NCI-H2081 treated with DMSO at 0.1 percent for 48 hours (cell line): ENCODE measurements at regions not wholly inside any gene's neighbourhood (a gene's known extent, or its start where the extent isn't known, plus 50 kb on each side); places are given as distances from the start of the nearest gene placed in this dataset.
"Not testable (repeated sequence)": the region's sequence is repeated elsewhere in the genome, so short reads cannot be mapped to it uniquely, and the experiment has no call there.

Experiments used
- DNase-seq: peaks from one replicate; lab custom pipeline; 2025; lab: John Stamatoyannopoulos, UW

- no peak for DNase-seq
These were observed 63.9 kb downstream of the MAT2B start for GRCh38 chr5:163569284-163569683.

DNA sequence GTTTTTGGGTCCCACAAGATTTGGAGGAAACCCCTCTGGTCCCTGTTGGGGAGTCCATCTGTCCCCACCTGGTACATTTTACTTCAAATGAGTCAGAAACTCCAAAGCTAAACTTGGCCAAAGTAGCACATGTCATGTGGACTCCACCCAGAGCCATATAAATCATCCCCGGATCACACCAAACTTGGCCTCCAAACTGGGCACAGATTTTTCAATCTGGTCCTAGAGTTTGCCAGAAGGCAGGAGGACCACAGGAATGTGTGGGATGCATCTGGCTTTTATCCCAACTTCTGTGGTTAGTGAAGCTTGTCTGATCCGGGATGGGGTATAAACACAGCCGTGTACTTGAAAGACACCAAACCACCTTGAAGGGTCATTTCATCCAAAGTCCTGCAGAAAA lies 66.3 kb downstream of the MAT2B start:
- no peak for DNase-seq

DNA sequence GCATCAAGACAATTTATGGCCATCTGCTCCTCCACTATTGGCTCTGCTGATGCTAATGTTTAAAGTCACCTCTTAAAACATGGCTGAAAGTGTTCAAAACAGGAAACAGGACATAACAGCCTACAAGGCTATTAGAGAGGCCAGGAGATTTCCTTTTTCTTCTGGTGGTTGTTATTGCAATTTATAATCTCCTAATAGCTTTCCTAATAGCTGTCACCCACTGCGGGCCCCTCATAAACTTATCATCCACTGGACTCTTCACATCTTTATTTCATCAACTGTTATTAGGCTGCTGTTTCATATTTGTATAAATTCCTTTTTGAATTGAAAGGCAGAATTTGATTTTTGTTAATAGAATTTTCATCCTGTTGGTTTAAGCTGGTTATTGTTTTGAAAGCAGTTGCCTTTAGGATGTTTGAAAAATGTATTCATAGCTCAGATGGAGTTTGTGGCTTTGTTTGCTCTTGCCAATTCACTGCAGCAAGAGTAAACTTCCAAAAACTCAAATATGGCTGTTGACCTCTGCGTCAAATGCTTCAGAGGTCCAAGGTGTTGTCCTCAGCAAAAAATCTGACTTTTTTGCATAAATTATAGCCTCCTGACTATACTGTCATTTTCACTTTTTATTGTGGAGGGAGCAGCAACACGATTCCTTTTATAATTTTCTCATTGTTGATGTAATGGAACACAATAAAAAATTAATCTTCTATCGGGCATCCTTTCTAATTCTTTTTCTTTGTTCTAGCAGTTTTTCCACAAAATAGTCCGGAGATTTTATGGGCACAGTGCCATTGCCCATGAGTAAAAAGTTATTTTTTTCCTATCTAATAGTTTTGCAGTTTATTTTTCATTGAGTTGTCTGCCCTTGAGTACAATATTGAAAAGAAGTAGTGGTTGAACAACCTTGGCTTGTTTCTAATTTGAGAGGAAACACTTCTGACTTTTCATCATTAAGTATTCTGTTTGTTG lies 69.3 kb downstream of the MAT2B start:
- no peak for DNase-seq

DNA sequence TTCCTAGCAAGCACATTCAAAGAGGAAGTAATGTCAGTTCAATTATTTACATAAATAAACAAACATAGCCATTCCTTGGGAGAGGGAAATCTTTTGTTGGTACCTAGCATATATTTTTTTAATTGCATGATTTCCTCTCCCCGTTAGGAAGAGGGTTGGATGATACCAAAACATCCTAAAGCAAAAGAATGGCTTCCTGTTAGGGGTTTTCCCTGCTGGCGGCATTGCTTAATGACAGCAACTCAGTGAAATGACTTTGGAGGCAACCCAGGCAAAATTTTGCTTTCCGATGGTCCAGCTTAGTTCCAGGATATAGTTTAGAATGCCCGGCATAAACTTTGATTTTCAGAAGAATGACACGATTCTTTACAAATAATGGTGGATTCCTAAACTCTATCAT lies 73.2 kb downstream of the MAT2B start:
- DNase-seq = no peak

GRCh38 chr5:163579729-163580128 lies 74.3 kb downstream of the MAT2B start:
- DNase-seq = no peak

DNA sequence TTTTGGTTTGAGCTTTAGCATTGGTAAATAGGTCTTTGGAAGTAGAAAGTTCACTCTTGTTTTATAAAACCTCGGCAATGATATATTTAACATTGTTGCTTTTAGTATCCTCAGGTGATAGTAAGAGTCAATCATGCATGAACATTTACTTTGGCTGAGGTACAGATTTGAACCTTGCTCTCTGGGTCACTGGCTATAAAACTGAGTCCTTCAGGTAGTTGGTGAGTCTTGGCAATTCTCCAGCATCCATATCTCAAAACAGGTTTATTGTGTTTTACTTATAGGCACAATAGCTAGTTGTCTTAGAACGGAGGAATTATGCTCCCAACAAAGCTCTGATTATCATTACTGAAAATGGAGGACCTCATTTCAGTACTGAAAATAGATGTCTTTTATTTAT lies 75.1 kb downstream of the MAT2B start:
- DNase-seq = no peak

- DNase-seq = not testable (repeated sequence)
These were observed 78.2 kb downstream of the MAT2B start for GRCh38 chr5:163583491-163584153.

- no peak for DNase-seq
These were observed 79.8 kb downstream of the MAT2B start for GRCh38 chr5:163585206-163585605.

DNA sequence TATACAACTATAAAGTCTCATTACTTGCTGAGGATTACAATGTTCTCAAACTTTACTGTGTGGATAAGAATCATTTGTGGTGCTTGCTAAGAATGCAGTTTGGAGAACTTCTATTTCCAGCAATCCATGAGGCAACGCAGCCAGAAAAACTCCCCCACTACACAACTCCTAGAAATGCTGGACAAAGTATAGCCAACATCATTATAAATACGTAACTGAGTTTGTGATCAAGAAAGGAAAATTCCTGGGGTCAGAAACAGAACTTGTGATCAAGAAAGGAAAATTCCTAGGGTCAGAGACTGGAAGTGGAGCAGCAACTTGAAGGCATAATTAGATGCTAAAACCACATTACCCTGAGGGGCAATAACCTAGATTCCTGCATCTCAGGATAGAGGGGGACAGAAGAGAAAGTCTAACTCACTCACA lies 81.1 kb downstream of the MAT2B start:
- DNase-seq = no peak

DNA sequence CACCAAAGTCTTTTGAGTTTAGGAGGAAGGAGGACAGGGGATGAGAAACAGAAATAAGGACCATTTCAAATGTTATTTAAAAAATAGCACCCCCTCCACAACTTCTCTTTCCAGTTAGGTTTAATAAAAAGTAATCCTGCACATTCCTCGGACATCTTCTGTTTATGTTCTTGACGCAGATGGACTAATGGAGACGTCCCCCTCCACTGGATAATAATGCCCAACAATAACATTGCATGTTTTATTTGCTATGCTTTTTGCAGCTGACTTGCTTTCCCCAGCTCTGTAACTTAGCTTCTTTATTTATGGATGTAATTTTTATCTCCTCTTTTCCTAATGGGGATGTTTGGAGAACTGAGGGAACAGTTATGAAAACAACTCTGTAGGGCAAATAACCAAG lies 89.5 kb downstream of the MAT2B start:
- DNase-seq = no peak

DNA sequence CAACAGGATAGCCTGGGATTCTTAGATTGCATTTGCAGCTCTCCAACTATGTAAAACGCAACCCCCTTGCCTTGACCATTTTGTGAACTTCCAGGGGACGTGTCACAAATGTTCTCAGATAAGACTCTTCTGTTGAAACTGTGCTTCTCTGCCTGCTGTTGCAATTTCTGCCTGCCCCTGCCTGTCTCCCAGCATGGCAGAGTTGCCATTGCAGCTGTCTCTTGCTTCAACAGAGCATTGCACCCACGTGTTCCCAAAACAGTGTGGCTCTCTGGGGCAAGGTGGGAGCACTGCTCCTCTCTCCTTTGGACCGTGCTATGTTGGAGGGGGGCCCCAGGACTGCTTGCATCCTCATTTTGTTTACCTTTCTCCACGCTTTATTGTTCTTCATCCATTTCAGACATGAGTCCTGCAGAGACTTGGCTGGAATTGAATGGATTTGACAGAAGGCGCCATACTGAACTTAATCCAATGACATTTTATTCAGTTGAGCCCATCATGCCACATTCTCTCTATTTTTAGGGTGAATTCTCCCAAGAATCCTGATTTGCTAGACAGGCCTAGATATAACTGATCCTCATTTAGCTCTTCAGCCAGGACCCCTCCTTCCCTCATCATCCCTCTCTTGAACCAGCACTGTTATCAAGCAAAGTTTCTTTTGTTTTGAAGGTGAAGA lies 90.7 kb downstream of the MAT2B start:
- no peak for DNase-seq

DNA sequence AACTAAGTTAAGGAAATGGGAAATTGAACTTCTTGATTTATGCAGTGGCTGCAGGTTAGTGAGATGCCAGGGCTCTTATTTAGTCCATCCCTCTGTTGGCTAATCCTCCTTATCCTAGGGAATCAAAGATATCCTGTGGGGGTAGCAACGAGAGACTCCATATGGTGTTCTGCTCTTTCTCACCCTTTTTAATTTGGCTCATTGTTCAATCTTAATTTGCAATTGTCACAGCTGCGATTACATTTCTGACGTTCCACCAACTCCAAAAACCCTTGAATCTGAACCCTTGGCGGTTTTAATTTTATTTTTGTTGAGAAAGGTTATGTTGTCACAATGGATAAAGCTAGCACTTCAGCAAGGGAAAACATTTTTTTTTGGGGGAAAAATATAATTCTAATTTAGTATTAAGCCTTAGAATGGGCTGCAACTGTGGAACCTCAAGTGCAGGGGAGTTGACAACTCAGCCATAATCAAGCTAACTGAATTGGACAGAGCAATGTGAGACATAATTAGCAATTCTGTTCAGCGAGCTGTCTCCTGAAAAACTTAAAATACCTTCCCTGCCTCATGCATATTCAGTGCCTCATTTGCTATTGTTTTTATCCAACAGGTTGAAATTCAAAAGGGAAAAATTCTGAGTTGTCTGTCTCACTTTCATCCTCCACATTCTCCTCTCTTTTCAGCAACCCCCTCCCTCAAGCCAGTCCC lies 91.3 kb downstream of the MAT2B start:
- DNase-seq = no peak

- DNase-seq = no peak
These were observed 98.6 kb downstream of the MAT2B start for GRCh38 chr5:163604013-163604412.

- no peak for DNase-seq
These were observed 101.8 kb downstream of the MAT2B start for GRCh38 chr5:163607256-163607655.

DNA sequence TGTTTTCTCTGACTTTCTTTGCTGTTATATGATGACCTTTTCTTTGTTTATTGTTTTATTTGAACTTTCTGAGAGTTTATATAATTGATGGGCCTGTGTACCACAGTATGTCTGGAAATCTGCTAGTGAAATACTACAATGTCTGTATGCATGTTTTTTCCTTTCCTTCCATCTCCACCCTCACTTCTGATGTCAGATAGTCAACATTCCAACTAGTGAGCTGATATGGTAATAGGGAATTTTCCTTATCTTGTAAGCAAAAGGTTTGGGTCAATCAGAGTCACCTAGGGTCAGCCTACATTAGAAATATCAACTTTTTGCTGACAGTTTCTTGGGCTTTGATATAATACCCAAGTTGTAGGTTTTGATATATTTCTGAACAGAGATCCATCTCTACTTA lies 103.2 kb downstream of the MAT2B start:
- no peak for DNase-seq

DNA sequence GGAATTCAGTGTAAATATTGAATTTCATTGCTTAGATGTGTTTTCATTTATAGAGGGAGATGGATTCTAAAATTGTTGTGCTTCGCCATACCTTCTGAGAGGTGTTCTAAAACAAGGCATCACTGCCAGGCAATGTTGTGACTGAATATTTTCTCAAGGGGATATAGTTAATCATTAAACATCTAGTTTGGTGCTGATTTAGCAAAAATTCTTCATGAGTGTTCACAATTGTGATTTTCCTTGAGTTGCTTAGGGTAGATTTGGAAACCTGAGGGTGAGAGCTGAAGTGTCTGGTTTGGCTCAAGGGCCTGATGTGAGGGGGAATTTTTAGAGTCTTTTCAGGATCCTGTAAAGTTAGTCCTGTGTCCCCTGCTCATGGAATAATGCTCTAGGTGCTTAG lies 104.5 kb downstream of the MAT2B start:
- DNase-seq = no peak

GRCh38 chr5:163612358-163613149 lies 107.1 kb downstream of the MAT2B start:
- DNase-seq = no peak

DNA sequence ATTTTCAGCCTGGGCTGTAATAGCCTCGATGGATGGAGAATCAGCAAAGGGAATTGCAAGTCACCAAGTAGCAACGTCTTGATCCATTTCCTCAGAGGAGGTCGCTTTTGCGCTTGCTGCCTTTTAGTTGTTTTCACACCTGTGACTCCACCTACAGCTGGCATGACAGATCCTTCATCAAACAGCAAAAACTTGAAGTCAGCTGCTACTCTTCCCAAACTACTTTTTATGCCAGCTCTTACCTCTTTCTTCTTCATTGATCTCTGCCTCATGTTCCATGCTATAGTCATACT lies 107.7 kb downstream of the MAT2B start:
- DNase-seq = no peak

DNA sequence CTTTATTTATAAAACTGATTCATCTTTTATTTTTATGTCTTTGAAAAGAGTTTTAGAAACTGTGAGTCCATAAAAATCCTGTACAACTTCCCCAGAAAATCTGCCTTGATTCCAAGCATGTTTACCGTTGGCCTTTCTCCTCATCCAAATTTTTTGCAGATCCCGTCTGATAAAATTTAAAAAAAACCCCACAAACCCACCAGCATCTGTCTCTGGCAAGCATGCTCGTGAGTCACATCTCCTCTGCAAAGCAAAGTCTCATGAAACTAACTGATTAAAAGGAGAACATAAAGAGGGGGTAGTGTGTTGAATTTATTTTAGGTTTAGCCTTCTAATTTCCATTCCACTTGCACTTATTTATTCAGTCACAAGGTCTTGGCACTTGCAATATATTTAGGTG lies 109.4 kb downstream of the MAT2B start:
- DNase-seq = no peak

DNA sequence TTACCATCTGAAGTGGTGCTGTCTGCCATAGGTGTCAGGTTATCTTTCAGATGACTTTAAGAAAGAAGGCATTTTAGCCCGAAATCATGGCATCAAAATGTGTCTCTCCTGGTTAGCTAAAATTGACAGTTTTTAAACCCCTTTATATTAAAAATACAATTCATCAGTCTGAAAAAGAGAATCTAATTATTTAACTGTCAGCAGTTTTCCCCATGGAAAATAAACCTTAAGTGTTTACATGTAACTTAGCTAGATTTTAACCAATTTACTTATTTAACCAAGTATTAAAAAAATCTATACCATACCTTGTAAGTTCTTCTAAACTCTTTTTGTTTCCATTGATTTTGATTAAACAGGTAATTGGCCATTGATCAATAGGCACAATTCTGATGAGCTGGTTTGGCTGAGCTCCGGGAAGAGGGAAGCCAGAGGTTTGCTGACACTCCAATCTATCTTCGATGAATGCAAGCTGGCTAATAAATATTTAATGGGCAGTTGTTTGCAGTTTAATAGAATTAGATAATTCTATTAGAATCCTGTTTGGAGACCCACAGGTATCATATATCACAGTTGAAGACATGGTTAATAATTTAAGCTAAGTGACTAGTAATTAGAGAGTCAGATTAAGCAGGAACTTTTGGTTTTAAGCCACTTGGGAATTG lies 114.0 kb downstream of the MAT2B start:
- DNase-seq = no peak

DNA sequence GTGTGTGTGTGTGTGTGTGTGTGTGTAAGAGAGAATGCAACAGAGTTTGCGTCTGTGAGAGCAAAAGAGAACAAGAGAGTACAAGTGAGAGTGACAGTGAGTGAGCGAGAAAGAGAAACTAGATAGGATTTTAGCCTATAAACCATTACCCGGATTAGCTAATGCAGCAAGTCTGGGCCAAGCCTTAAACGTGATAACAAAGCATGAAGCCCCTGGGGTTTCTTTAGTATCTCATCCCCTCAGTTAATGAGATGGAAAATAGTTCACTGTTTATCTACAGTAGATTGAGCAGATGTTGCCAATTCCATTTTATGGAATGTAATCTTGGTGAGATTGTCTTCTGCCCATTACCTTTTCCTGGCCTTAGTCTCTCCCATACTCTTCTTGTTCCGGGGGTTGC lies 114.5 kb downstream of the MAT2B start:
- no peak for DNase-seq
